Sciatic nerve (tissue), 2 donors: ENCODE measurements at regions not wholly inside any gene's neighbourhood (a gene's known extent, or its start where the extent isn't known, plus 50 kb on each side); places are given as distances from the start of the nearest gene placed in this dataset.

Experiments
- ATAC-seq: fragments of 200-7000 bp; cut with Tn5 transposase; one replicate; pipeline ENCODE4 v1.9.1; 2020; ENCODE audit warnings: mild to moderate bottlenecking, moderate library complexity
- DNase-seq: peaks from one replicate; pipeline ENCODE4 v3.0.0-alpha.2; 2020; ENCODE audit warnings: low spot score
- intact Hi-C: fragments of 100-400 bp; cut with DNase I; formaldehyde crosslinking; loops from one replicate; pipeline ENCODE4 v1.14.2; 2022
- donor health status: DM: no; HTN: no; CAD: no.
- donor health status: DM: no; HTN: no; CAD: no.

DNA sequence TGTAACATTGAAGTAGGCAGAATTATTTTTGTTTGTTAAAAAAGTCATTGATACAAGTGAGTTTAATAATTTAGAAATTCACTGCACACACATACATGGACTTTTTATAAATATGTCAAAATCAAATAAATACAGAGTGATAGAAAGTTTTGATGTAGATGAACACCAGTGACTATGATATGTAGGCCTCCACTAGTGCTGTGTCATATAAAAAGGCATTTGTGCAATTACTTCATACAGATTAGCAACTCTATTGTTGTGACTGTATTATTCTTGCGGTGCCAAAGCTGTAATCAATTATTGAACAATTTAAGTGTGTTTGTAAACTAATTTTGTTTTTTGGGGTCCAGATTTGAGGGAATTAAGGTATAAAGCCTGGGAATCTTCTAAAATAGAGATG is 366.2 kb upstream of the PITX2 start:
- intact Hi-C loops, result no loop called here
- DNase-seq (no peak), ATAC-seq (no peak)

DNA sequence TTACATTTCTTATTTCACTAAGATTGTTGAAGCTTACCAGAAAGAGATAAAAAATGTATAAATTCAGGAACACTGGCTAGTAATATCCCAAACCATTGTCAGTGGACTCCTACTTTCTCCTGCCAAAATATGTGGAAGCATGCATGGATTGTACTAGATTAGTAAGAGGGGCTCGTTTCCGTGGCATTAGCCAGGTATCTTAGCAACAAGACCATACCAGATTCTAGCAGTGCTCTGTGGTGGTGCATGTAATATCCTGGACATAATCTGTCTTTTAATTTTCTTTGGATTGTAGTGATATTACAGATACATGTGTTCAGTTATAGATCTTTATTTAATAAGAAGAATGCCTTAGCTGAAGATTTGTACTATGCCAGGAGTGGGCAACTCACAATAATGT is 371.9 kb upstream of the PITX2 start:
- intact Hi-C loops, result no loop called here
- ATAC-seq, result no peak

DNA sequence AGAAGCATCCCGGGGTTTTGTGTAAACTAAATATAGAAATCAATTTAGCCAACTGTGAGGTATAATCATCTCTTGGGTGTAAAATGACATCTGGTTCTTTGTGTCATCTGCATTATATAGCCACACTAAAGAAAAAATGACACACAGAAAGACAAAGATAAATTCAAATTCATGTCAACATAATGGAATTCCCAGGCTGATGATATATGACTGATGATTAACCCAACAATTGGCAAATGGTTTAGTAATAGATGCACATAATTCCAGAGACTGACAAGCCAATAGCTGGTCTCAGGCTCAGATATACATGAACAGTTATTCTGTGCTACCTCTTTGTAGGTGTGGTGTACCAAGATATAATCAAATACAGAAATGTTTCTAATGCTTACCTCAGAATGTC is 375.4 kb upstream of the PITX2 start:
- DNase-seq (no peak), ATAC-seq (no peak)
- intact Hi-C loops, result no loop called here

More for the DNA sequence above, 371.9 kb upstream of the PITX2 start:
- no peak for DNase-seq

DNA sequence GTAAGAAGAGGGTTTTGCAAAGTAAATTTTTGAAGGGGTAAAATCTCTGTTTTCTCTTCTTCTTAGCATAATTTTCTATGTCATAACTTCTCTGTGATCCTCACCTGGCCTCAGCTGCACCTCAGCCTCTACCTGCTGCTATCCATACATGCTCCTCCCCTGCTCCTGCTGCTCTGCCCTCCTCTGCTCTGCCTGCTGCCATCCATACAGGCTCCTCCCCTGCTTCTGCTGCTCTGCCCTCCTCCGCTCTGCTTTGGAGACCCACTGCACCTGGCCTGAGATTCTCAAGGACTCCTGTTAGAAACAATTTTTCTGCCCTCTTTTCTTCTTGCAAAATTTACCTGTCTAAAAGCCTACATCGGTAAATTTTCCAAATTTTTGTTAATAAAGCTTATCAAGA is 388.6 kb upstream of the PITX2 start:
- intact Hi-C loops, result no loop called here
- DNase-seq, result no peak
- no peak for ATAC-seq

DNA sequence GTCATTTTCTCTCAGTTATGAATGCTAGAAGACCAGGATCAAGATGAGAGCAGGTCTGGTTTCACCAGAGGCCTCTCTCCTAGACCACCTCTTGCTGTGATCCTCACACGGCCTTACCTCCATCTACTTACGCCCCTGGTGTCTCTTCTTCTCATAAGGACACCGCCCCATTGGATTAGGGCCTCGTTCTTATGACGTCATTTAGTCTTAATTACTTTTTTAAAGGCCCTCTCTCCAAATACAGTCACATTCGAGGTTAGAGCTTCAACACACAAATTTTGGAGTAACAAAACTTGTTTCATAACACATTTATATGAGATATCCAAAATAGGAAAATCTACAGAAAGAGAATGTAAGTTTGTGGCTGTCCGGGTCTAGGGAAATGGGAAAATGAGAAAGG is 391.0 kb upstream of the PITX2 start:
- intact Hi-C loops, result no loop called here
- ATAC-seq, result no peak
- no peak for DNase-seq

DNA sequence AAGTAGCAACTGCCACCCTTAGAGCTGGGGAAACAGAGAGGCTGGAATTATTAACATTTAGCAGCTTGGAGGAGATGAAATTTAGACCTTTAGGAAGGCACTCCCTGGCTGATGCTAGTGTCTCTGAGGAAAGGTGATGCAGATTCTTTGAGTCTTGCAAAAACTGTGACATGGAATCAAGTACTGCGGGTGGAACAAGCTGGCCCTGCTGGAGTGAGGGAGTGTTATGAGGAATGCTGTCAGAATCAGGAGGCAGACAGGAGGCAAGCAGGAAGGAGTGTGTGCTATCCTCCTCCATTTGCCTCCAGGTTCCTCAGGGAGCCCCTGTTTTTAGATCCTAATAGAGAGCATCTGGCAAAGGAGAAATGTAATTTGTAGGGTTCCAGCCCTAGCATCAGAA is 391.7 kb upstream of the PITX2 start:
- no peak for DNase-seq
- intact Hi-C loops, result no loop called here
- no peak for ATAC-seq

GRCh38 chr4:111016416-111016815 is 393.5 kb upstream of the PITX2 start:
- no peak for ATAC-seq
- no peak for DNase-seq
- intact Hi-C loops, result no loop called here

- no peak for DNase-seq
- no peak for ATAC-seq
- intact Hi-C loops, result no loop called here
Observed at GRCh38 chr4:111018216-111018615, 395.3 kb upstream of the PITX2 start.

- DNase-seq (no peak), ATAC-seq (no peak)
- intact Hi-C loops, result no loop called here
Observed at GRCh38 chr4:111020476-111020875, 397.6 kb upstream of the PITX2 start.

GRCh38 chr4:111020961-111021360 is 398.1 kb upstream of the PITX2 start:
- DNase-seq (no peak), ATAC-seq (no peak)
- intact Hi-C loops, result no loop called here

DNA sequence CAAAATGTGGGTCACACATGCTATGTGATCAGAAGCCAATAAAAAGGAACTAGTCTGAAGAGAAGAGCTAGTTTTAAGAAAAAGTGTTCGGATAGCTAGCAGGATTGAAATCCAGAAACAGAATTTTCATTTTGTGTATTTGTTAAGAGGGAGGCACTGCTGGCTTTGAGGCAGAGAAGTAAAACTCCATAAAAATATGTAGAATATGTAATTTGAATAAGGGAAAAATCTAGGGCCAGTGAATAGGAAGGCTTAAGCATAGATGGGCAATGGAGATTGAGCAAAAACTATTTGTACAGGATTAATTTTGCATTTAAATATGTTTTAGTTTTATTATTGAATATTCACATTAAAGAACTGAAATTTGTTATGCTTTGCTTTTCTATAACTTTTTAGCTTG is 399.9 kb upstream of the PITX2 start:
- intact Hi-C loops, result no loop called here
- no peak for DNase-seq
- no peak for ATAC-seq

DNA sequence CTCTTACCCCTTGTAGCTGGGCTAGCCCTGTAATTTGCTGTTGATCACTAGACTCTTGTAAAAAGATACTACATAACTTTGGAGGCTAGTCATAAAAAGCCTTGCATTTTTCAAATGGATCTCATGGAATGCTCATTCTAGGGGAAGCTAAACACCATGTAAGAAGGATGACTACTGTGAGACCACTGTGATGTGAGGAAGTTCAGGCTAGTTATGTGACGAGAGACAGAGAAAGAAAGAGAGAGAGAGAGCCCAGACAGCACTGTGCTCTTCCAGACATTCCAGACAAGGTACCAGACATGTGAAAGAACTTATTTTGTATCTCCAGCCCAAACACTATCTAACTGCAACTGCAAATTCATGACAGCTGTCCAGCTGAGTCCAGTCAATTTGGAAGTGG is 404.6 kb upstream of the PITX2 start:
- ATAC-seq (no peak), DNase-seq (no peak)
- intact Hi-C loops, result no loop called here

- intact Hi-C loops, result no loop called here
- DNase-seq, result no peak
Observed at GRCh38 chr4:111028795-111029194, 405.9 kb upstream of the PITX2 start.

GRCh38 chr4:111031001-111031579 is 408.2 kb upstream of the PITX2 start:
- intact Hi-C loops, result no loop called here
- DNase-seq (no peak), ATAC-seq (no peak)

More at GRCh38 chr4:111028795-111029194, 405.9 kb upstream of the PITX2 start:
- ATAC-seq, result no peak

GRCh38 chr4:111031596-111031995 is 408.7 kb upstream of the PITX2 start:
- intact Hi-C loops, result no loop called here
- no peak for DNase-seq
- no peak for ATAC-seq

GRCh38 chr4:111037591-111038360 is 414.9 kb upstream of the PITX2 start:
- intact Hi-C loops, result no loop called here
- ATAC-seq, result no peak
- DNase-seq, result no peak

DNA sequence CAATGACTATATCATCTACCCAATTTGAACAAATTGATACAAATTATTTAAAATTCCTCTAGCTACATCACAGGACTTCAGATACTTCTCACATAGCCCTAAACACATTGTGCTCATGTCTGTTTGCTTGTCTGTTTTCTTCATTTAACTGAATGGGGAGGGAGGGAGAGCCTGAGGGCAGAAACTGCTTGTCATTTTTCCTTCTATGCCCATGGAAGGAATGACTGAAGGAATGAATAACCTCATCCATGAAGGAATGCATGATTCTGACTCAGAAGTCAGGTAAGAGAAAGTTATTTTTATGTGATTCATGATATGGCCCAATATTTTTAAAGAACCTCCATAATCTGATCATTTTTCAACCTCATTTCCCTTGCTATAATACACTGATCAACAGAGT is 418.0 kb upstream of the PITX2 start:
- intact Hi-C loops, result no loop called here
- no peak for DNase-seq
- ATAC-seq, result no peak

GRCh38 chr4:111043286-111043685 is 420.4 kb upstream of the PITX2 start:
- no peak for DNase-seq
- ATAC-seq, result no peak
- intact Hi-C loops, result no loop called here

DNA sequence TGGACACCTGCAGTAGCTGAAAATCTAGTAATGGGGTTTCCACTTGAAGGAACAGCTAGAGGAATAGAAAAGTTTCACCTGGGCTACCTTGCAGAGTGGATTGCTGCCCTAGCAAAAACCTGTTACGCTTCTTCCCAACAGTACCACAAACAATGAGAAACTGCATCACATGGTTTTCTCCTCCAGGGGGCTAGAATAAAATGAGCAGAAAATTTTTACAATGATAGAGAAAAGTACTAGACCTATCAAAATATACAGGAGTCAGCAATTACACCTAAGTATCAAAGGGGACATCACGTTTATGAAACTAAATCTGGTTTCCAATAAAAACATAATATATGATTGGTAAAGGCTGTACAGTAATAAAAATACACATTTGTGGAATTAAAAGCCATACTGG is 423.1 kb upstream of the PITX2 start:
- DNase-seq, result no peak
- ATAC-seq, result no peak
- intact Hi-C loops, result no loop called here

DNA sequence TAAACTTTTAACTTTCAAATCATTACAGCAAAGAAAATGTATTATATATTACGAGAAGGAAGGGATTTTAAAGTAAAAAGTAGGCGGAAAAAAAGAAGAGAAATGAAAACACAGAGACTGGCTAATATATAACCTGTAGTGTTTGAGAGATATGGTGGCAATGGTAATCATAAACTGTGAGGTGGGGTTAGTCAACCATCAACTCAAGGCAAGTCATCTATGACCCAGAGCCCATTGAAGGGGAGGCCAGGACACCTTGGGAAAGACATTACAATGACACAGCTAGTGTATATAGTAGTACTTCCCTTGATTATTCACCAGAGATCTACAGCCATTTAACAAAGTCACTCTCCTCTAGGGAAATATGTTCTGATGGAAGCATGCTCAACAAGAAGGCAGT is 423.9 kb upstream of the PITX2 start:
- ATAC-seq (no peak), DNase-seq (no peak)
- intact Hi-C loops, result no loop called here

DNA sequence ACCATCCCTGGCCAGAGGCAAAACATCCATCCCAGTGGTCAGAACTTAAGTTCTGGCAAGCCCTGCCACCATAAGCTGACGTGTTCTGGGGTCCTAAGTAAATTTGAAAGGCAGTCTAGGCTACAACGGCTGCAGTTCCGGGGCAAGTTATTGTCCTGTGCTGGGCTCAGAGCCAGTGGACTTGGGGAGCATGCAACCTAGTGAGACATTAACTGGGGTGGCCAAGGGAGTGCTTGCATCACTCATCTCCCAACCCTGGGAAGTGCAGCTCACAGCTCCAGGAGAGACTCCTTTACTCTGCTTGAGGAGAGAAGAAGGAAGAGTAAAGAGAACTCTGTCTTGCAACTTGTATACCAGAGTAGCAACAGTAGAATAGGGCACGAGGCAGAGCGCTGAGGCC is 425.4 kb upstream of the PITX2 start:
- DNase-seq (no peak), ATAC-seq (no peak)
- intact Hi-C loops, result no loop called here
